Osteoblast (primary cell): ENCODE measurements at regions not wholly inside any gene's neighbourhood (a gene's known extent, or its start where the extent isn't known, plus 50 kb on each side); places are given as distances from the start of the nearest gene placed in this dataset.
"Not testable (repeated sequence)": the region's sequence is repeated elsewhere in the genome, so short reads cannot be mapped to it uniquely, and the experiment has no call there.

ENCODE experiments used
- DNase-seq: peaks from one replicate; pipeline ENCODE4 v3.0.0; 2011; ENCODE audit warnings: low spot score, mixed read lengths; ENCODE audit not compliant: insufficient read length; ENCODE audit errors: missing footprints
- H2AFZ ChIP-seq: 2 replicates; pipeline ENCODE4 v1.6.0; 2011; ENCODE audit warnings: mild to moderate bottlenecking, low read length
- H3K27ac ChIP-seq: 2 replicates; pipeline ENCODE4 v1.5.1; 2011; ENCODE audit warnings: mild to moderate bottlenecking, low read depth, low read length, moderate library complexity
- H3K27me3 ChIP-seq: 2 replicates; pipeline ENCODE4 v1.6.0; 2012; ENCODE audit warnings: mild to moderate bottlenecking, control low read depth, inconsistent platforms, low read length, moderate library complexity; ENCODE audit not compliant: insufficient read depth
- H3K36me3 ChIP-seq: 2 replicates; pipeline ENCODE4 v1.5.1; 2011; ENCODE audit warnings: mild to moderate bottlenecking, low read length, control low read depth, moderate library complexity; ENCODE audit not compliant: insufficient read depth
- H3K4me1 ChIP-seq: 2 replicates; pipeline ENCODE4 v1.5.1; 2011; ENCODE audit warnings: mild to moderate bottlenecking, low read length, control low read depth, moderate library complexity; ENCODE audit not compliant: insufficient read depth
- H3K4me2 ChIP-seq: 2 replicates; pipeline ENCODE4 v1.6.0; 2011; ENCODE audit warnings: mild to moderate bottlenecking, low read length; ENCODE audit not compliant: insufficient read depth
- H3K4me3 ChIP-seq: fragments of 200-600 bp; sonication (generic); 3 replicates; pipeline ENCODE4 v1.5.1; 2012; ENCODE audit warnings: mild to moderate bottlenecking, low read length, inconsistent platforms; ENCODE audit not compliant: insufficient read depth
- H3K79me2 ChIP-seq: 2 replicates; pipeline ENCODE4 v1.6.0; 2012; ENCODE audit warnings: mild to moderate bottlenecking, low read length, control low read depth, inconsistent platforms; ENCODE audit not compliant: insufficient read depth
- H3K9me3 ChIP-seq: 2 replicates; pipeline ENCODE4 v1.5.1; 2011; ENCODE audit warnings: low read depth, low read length, control low read depth
- H4K20me1 ChIP-seq: 2 replicates; pipeline ENCODE4 v1.6.0; 2012; ENCODE audit warnings: mild to moderate bottlenecking, low read length, control low read depth; ENCODE audit not compliant: insufficient read depth
- TF ChIP-seq, protein P1 (sequence below): IDR thresholded peaks from 2 replicates; pipeline ENCODE4 v1.5.1; 2011; ENCODE audit warnings: mild to moderate bottlenecking, low read depth, low read length, moderate library complexity; ENCODE audit errors: extremely low read depth

DNA sequence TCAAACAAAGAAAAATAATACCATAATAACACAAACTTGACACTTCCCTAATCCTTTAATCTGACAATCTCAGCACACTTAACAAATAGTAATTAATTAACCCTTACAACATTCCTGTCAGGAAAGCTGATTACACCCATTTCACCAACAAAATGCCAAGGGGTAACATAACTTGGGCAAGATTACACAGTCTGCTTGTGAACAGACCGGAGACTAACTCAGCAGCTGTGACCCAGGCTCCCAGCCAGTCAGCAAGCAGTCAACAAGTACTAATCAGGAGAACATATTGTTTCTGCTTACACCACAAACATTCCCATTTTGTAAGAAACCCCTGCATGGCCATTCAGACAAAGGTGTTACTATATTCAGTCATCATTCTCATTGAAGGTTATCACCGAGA is 592.5 kb upstream of the FLRT2 start:
- no peaks in the 10 kb centered on the region for H3K9me3 ChIP-seq
- H3K27me3 ChIP-seq, result no peaks in the 10 kb centered on the region
- no peak for DNase-seq
- no peak overlapping the region for H3K4me2 ChIP-seq
- no peaks in the 10 kb centered on the region for H3K36me3 ChIP-seq
- no peaks in the 10 kb centered on the region for H3K79me2 ChIP-seq
- TF ChIP-seq, protein P1, sequence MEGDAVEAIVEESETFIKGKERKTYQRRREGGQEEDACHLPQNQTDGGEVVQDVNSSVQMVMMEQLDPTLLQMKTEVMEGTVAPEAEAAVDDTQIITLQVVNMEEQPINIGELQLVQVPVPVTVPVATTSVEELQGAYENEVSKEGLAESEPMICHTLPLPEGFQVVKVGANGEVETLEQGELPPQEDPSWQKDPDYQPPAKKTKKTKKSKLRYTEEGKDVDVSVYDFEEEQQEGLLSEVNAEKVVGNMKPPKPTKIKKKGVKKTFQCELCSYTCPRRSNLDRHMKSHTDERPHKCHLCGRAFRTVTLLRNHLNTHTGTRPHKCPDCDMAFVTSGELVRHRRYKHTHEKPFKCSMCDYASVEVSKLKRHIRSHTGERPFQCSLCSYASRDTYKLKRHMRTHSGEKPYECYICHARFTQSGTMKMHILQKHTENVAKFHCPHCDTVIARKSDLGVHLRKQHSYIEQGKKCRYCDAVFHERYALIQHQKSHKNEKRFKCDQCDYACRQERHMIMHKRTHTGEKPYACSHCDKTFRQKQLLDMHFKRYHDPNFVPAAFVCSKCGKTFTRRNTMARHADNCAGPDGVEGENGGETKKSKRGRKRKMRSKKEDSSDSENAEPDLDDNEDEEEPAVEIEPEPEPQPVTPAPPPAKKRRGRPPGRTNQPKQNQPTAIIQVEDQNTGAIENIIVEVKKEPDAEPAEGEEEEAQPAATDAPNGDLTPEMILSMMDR, result no peak
- no peak overlapping the region for H2AFZ ChIP-seq
- H3K27ac ChIP-seq, result no peak overlapping the region
- H3K4me1 ChIP-seq, result no peaks in the 10 kb centered on the region
- H4K20me1 ChIP-seq, result no peaks in the 10 kb centered on the region
- no peak overlapping the region for H3K4me3 ChIP-seq

DNA sequence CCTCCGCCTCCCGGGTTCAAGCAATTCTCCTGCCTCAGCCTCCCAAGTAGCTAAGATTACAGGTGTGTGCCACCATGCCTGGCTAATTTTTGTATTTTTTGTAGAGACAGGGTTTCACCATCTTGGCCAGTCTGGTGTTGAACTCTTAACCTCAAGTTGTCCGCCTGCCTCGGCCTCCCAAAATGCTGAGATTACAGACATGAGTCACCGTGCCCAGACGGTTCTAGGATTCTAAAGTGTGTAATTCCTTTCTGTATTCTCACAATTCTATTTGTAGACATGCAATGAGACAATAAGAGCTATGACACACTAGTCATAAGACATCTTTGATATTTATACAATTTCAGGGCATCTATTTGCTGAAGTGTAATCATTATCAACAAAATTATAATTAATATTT is 585.0 kb upstream of the FLRT2 start:
- not testable (repeated sequence) for H3K4me2 ChIP-seq, H3K36me3 ChIP-seq, H3K27me3 ChIP-seq, DNase-seq, H2AFZ ChIP-seq, H3K79me2 ChIP-seq, H4K20me1 ChIP-seq, H3K9me3 ChIP-seq, H3K4me3 ChIP-seq, H3K4me1 ChIP-seq, H3K27ac ChIP-seq

DNA sequence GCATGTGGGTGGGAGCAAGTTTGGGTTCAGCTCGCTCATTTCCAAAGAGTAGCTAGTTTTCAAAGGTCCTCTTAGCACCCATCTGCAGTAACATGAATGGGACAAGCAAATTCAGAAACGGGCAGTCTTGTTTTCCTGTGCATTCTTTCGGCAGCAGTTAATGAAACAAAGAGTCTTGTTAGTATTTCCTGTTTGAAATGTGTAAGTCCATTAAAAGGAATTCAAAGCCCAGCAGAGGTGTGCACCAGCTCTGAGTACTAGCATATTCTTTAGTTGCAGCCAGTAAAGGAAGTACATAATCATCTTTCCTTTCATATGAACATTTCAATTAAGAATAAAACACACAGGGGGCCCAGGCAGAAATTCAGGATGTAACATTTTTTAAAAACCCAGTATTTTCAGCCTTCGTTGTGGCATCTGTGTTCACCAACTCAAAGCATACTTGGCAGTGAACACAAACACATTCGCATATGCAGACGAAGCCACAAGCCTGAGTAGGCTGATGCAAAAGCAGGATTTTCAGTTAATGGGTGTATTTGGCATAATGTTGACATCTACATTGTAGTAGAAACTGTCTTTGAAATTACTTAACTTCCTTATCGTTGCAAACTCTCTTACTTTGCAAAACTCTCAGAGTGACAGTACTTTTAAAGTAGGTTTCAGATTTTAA is 570.0 kb upstream of the FLRT2 start:
- DNase-seq, result no peak
- no peaks in the 10 kb centered on the region for H3K36me3 ChIP-seq
- no peak overlapping the region for H3K4me2 ChIP-seq
- no peak overlapping the region for H3K27ac ChIP-seq
- H3K9me3 ChIP-seq, result no peaks in the 10 kb centered on the region
- no peaks in the 10 kb centered on the region for H3K79me2 ChIP-seq
- no peak overlapping the region for H3K4me3 ChIP-seq
- H3K27me3 ChIP-seq, result no peaks in the 10 kb centered on the region
- no peak overlapping the region for H2AFZ ChIP-seq
- TF ChIP-seq, protein P1, result no peak
- H3K4me1 ChIP-seq, result no peaks in the 10 kb centered on the region
- no peaks in the 10 kb centered on the region for H4K20me1 ChIP-seq

DNA sequence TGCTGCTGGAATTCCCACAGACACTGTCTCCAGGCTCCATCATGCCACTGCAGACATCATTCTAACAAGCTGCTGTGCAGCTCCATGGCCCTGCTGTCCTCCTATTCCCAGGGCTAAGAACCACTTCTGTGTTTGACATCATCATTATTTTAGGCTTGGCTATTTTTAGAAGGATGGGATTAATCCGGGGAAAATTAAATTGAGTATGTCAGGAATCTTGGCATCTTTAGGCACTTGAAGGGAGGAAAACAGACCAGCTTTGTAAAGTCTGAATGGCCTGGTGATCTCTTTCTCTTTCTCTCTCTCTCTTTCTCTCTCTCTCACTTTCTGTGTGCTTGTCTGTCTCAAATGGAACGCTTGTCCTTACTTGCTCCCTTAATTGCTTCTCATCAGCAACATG is 568.3 kb upstream of the FLRT2 start:
- no peaks in the 10 kb centered on the region for H3K4me1 ChIP-seq

More for the DNA sequence above, 568.3 kb upstream of the FLRT2 start:
- H3K4me3 ChIP-seq, result no peak overlapping the region
- H3K9me3 ChIP-seq, result no peaks in the 10 kb centered on the region
- H3K4me2 ChIP-seq, result no peak overlapping the region
- no peaks in the 10 kb centered on the region for H3K79me2 ChIP-seq
- no peak overlapping the region for H2AFZ ChIP-seq
- H3K36me3 ChIP-seq, result no peaks in the 10 kb centered on the region
- no peak overlapping the region for H3K27ac ChIP-seq
- no peaks in the 10 kb centered on the region for H3K27me3 ChIP-seq
- no peaks in the 10 kb centered on the region for H4K20me1 ChIP-seq
- no peak for DNase-seq
- TF ChIP-seq, protein P1, result no peak
